ENCODE measurements at regions not wholly inside any gene's neighbourhood (a gene's known extent, or its start where the extent isn't known, plus 50 kb on each side); places are given as distances from the start of the nearest gene placed in this dataset.

GRCh38 chr6:22638320-22638719 is 69.0 kb downstream of the HDGFL1 start:
- no peak overlapping the region for H2BK5ac ChIP-seq (ENCODE audit: insufficient read length, low read length)
- H2BK120ac ChIP-seq (ENCODE audit: low read depth, low read length, poor library complexity, severe bottlenecking): no peak overlapping the region
- H2BK12ac ChIP-seq (ENCODE audit: insufficient read length, low read depth, low read length): no peak overlapping the region
- H3K27me3 Mint-ChIP-seq (ENCODE audit: low read depth): no peaks in the 10 kb centered on the region
- H4K8ac ChIP-seq (replicated peaks; ENCODE audit: insufficient read length, low read depth, low read length): no peak overlapping the region
- H3K79me1 ChIP-seq (ENCODE audit: insufficient read depth, low read depth, low read length, poor library complexity, severe bottlenecking): no peaks in the 10 kb centered on the region
- H3K27me3 ChIP-seq (ENCODE audit: insufficient read depth, low read length): no peaks in the 10 kb centered on the region
- H3K4me1 Mint-ChIP-seq: peaks cover 0 to under 1% of the 10 kb centered on the region in 2 experiments; a peak in 1 of 4 replicates
- no peak overlapping the region for H3K27ac Mint-ChIP-seq
- H3K56ac ChIP-seq (ENCODE audit: insufficient read length, low read depth, low read length): no peak overlapping the region
- no peak for DNase-seq
- WGBS (ENCODE audit: extremely low coverage, insufficient read length, low lambda C conversion rate): no CpG with 5 or more reads among the region's 3 CpGs
- no peak overlapping the region for H4K91ac ChIP-seq (ENCODE audit: insufficient read length, low read depth, low read length)
- H3K4ac ChIP-seq (ENCODE audit: low read depth, low read length): no peak overlapping the region
- no peak overlapping the region for H3T11ph ChIP-seq (ENCODE audit: low read length)
- no peaks in the 10 kb centered on the region for H3K79me2 ChIP-seq (ENCODE audit: insufficient read depth, low read length)
- H3K4me3 Mint-ChIP-seq: no peak overlapping the region
- H3K9ac ChIP-seq (ENCODE audit: extremely low read depth, insufficient read length, low read length): no peak overlapping the region
- H3K23me2 ChIP-seq (ENCODE audit: insufficient read length, low read depth, low read length, poor library complexity, severe bottlenecking): no peaks in the 10 kb centered on the region
- H4K5ac ChIP-seq (ENCODE audit: insufficient read length, low read depth, low read length): no peak overlapping the region
- no peak overlapping the region for H3K27ac ChIP-seq (ENCODE audit: insufficient read length, low read depth, low read length)
- H3K36me3 Mint-ChIP-seq (ENCODE audit: insufficient read depth in 1 of 3, low read depth in 3 of 3): no peaks in the 10 kb centered on the region
- no peaks in the 10 kb centered on the region for H3K9me3 ChIP-seq (ENCODE audit: control insufficient read depth, low read depth, low read length)
- no peaks in the 10 kb centered on the region for H3K4me1 ChIP-seq (ENCODE audit: insufficient read depth, low read length)
- H3K4me2 ChIP-seq (ENCODE audit: insufficient read depth, insufficient read length, low read length): no peak overlapping the region
- no peak overlapping the region for H3K14ac ChIP-seq (ENCODE audit: insufficient read depth, low read length)
- no peak overlapping the region for H2AFZ ChIP-seq (ENCODE audit: low read length)
- H3K23ac ChIP-seq (ENCODE audit: insufficient read length, low read depth, low read length): no peak overlapping the region
- TF ChIP-seq CTCF (conservative IDR thresholded peaks at IDR 0.05): no peak
- no peaks in the 10 kb centered on the region for H3K9me3 Mint-ChIP-seq
- H2BK20ac ChIP-seq (ENCODE audit: low read depth, low read length, poor library complexity, severe bottlenecking): no peak overlapping the region
- H2AK5ac ChIP-seq (ENCODE audit: insufficient read length, low read length): no peak overlapping the region
- no peaks in the 10 kb centered on the region for H4K20me1 ChIP-seq (ENCODE audit: control insufficient read depth, insufficient read depth, insufficient read length)
- no peak overlapping the region for H2BK15ac ChIP-seq (ENCODE audit: low read depth, low read length)
- H3K18ac ChIP-seq (ENCODE audit: insufficient read length, low read depth, low read length): no peak overlapping the region
